Ishikawa (cell line): ENCODE measurements at regions not wholly inside any gene's neighbourhood (a gene's known extent, or its start where the extent isn't known, plus 50 kb on each side); places are given as distances from the start of the nearest gene placed in this dataset.

Experiments
- CEBPB ChIP-seq: IDR thresholded peaks from 2 replicates; pipeline ENCODE4 v1.6.1; 2012
- CREB1 ChIP-seq: IDR thresholded peaks from 2 replicates; pipeline ENCODE4 v1.6.1; 2012; ENCODE audit warnings: low read depth
- EGR1 ChIP-seq: IDR thresholded peaks from 2 replicates; pipeline ENCODE4 v1.6.1; 2012
- EP300 ChIP-seq: IDR thresholded peaks from 2 replicates; pipeline ENCODE4 v1.6.1; 2012; ENCODE audit warnings: borderline replicate concordance
- FOXM1 ChIP-seq: IDR thresholded peaks from 2 replicates; pipeline ENCODE4 v1.6.1; 2012; ENCODE audit warnings: low read depth, borderline replicate concordance
- NFIC ChIP-seq: IDR thresholded peaks from 2 replicates; pipeline ENCODE4 v1.6.1; 2012
- RAD21 ChIP-seq: IDR thresholded peaks from 2 replicates; pipeline ENCODE4 v1.6.1; 2012; ENCODE audit warnings: low read depth
- TAF1 ChIP-seq: IDR thresholded peaks from 2 replicates; pipeline ENCODE4 v1.6.1; 2012; ENCODE audit warnings: low read depth, mild to moderate bottlenecking
- TCF12 ChIP-seq: IDR thresholded peaks from 2 replicates; pipeline ENCODE4 v1.6.1; 2012; ENCODE audit warnings: low read depth
- TEAD4 ChIP-seq: IDR thresholded peaks from 2 replicates; pipeline ENCODE4 v1.6.1; 2012
- YY1 ChIP-seq: IDR thresholded peaks from 2 replicates; pipeline ENCODE4 v1.6.1; 2012; ENCODE audit warnings: low read depth
- ZBTB7A ChIP-seq: IDR thresholded peaks from 2 replicates; pipeline ENCODE4 v1.6.1; 2012; ENCODE audit warnings: low read depth
- TF ChIP-seq, protein P1 (sequence below): IDR thresholded peaks from 2 replicates; pipeline ENCODE4 v1.6.1; 2012; ENCODE audit warnings: low read depth, mild to moderate bottlenecking
- TF ChIP-seq, protein P2 (sequence below): IDR thresholded peaks from 2 replicates; pipeline ENCODE4 v1.6.1; 2012
- TF ChIP-seq, protein P3 (sequence below): IDR thresholded peaks from 2 replicates; pipeline ENCODE4 v1.6.1; 2012

DNA sequence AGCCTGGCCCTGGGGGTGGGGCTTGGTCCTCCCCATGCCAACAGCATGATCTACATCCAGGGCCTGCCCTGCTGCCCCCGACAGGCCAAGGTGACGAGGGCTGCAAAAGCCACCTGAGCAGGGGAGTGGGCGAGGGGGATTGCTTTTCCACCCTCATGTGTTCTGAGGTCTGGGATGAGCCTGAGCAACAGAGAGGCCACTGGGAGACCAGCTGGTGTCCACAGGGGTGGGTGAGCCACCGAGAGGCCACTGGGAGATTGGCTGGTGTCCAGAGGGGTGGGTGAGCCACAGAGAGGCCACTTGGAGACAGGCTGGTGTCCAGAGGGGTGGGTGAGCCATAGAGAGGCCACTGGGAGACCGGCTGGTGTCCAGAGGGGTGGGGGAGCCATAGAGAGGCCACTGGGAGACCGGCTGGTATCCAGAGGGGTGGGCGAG is 147.4 kb upstream of the GPC1 start:
- TF ChIP-seq, protein P1, sequence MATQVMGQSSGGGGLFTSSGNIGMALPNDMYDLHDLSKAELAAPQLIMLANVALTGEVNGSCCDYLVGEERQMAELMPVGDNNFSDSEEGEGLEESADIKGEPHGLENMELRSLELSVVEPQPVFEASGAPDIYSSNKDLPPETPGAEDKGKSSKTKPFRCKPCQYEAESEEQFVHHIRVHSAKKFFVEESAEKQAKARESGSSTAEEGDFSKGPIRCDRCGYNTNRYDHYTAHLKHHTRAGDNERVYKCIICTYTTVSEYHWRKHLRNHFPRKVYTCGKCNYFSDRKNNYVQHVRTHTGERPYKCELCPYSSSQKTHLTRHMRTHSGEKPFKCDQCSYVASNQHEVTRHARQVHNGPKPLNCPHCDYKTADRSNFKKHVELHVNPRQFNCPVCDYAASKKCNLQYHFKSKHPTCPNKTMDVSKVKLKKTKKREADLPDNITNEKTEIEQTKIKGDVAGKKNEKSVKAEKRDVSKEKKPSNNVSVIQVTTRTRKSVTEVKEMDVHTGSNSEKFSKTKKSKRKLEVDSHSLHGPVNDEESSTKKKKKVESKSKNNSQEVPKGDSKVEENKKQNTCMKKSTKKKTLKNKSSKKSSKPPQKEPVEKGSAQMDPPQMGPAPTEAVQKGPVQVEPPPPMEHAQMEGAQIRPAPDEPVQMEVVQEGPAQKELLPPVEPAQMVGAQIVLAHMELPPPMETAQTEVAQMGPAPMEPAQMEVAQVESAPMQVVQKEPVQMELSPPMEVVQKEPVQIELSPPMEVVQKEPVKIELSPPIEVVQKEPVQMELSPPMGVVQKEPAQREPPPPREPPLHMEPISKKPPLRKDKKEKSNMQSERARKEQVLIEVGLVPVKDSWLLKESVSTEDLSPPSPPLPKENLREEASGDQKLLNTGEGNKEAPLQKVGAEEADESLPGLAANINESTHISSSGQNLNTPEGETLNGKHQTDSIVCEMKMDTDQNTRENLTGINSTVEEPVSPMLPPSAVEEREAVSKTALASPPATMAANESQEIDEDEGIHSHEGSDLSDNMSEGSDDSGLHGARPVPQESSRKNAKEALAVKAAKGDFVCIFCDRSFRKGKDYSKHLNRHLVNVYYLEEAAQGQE, result no peak
- TF ChIP-seq RAD21 (no peak), EGR1 (no peak), NFIC (no peak), YY1 (no peak), TEAD4 (no peak), TCF12 (no peak), FOXM1 (no peak), ZBTB7A (no peak), EP300 (no peak), CREB1 (no peak), CEBPB (no peak)
- TF ChIP-seq, protein P2, sequence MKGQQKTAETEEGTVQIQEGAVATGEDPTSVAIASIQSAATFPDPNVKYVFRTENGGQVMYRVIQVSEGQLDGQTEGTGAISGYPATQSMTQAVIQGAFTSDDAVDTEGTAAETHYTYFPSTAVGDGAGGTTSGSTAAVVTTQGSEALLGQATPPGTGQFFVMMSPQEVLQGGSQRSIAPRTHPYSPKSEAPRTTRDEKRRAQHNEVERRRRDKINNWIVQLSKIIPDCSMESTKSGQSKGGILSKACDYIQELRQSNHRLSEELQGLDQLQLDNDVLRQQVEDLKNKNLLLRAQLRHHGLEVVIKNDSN, result no peak
- TF ChIP-seq, protein P3, sequence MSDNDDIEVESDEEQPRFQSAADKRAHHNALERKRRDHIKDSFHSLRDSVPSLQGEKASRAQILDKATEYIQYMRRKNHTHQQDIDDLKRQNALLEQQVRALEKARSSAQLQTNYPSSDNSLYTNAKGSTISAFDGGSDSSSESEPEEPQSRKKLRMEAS, result no peak

DNA sequence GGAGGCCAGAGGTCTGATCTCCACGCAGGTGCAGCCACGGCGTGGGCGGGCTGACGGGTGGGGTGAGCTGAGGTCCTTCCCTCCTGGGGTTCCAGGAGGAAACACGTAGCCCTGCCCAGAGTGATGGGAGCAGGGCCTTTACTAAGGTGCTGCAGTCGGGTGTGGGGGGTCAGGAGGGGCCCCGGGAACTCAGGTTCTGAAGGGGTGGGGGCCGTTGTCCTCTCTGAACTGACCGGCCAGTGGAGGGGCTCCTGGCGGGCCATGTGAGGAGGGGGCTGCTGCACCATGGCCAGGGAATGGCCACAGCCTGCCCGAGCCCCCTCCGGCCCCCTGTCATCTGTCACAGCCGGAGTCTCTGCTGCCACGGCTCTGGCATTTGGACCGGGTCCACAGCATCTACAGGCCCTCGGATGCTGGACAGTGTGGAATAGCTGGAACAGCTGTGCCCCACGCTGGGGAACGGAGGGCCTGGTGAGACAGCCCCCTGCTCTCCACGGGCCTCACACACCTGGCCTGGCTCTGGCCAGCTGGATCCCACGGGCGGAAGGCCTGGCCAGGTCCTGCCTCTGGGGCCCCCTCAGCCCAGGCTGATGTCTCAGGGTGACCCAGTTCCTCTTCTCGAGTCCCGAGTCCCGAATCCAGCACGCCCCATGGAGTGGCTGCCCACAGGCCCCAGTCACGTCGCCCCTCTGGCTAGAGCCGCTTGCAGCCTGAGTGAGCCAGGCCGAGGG is 145.6 kb upstream of the GPC1 start:
- TF ChIP-seq, protein P2, result no peak
- TF ChIP-seq, protein P3, result no peak
- TF ChIP-seq EP300 (no peak), NFIC (no peak), FOXM1 (no peak), TCF12 (no peak), TEAD4 (no peak), ZBTB7A (0 out of 2 replicates have a peak, but pooled peaks have one; percentile 38), EGR1 (0 out of 2 replicates have a peak, but pooled peaks have one; percentile 19), CEBPB (no peak), CREB1 (no peak), TAF1 (no peak), YY1 (no peak), RAD21 (no peak)
- TF ChIP-seq, protein P1, result no peak

DNA sequence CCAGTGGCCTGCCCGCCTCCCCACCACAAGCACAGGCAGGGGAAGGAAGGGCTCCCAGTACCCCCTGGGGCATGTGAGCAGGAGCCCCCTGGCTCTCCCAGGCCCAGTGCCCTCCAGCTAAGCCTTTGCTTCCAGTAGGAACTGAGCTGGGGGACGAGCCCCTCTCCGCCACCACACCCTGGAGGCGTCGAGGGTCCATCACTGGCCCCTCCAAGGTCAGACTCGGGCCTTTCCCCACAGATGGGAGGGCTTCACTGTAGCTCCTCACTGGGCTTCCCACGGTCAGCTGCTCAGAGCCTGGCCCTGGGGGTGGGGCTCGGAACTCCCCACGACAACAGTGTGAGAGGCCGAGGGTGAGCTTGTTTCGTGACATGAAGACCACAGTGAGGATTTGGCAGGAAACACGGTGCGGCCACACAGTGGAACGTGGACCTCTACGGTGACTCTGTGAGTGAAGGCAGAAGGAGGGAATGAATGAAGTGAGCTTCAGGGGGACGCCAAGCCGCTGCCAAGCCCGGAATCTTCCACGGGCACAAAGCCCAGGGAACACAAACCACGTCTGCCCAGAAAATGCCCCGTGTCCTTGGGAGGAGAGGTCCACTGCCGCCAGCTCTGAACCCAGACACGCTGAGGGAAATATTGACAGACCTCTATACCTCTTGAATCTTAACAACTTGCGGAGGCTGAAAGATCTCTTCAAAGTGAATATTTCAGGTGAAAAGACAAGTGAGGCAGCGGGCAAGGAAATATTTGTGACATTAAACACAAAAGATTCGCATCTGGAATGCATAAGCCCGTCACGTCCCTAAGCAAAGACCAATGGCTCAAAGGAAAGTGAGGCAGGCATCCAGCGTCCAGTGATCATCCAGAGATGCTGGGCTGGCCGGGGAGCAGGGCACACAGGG is 144.8 kb upstream of the GPC1 start:
- TF ChIP-seq TEAD4 (no peak), CEBPB (no peak), YY1 (no peak), NFIC (no peak), EGR1 (no peak), FOXM1 (no peak), RAD21 (no peak), TAF1 (no peak), TCF12 (no peak), EP300 (no peak), ZBTB7A (no peak), CREB1 (no peak)
- TF ChIP-seq, protein P1, result no peak
- TF ChIP-seq, protein P3, result no peak
- TF ChIP-seq, protein P2, result no peak
